GM18517 (cell line): ENCODE measurements at regions not wholly inside any gene's neighbourhood (a gene's known extent, or its start where the extent isn't known, plus 50 kb on each side); places are given as distances from the start of the nearest gene placed in this dataset.

ENCODE experiments used
- ATAC-seq: cut with Tn5 transposase; IDR thresholded peaks from one replicate; pipeline ENCODE4 v1.9.1; 2021; ENCODE audit warnings: mild to moderate bottlenecking, moderate library complexity; ENCODE audit not compliant: unreplicated experiment

GRCh38 chr6:156389296-156389695, 387.9 kb upstream of the ARID1B start:
- no peak for ATAC-seq

- no peak for ATAC-seq
Observed at GRCh38 chr6:156387472-156387871, 389.7 kb upstream of the ARID1B start.

GRCh38 chr6:156383059-156383458, 394.1 kb upstream of the ARID1B start:
- ATAC-seq = no peak

- ATAC-seq = no peak
Observed at GRCh38 chr6:156379392-156380289, 397.5 kb upstream of the ARID1B start.

GRCh38 chr6:156378853-156379252, 398.3 kb upstream of the ARID1B start:
- ATAC-seq = no peak

GRCh38 chr6:156376091-156376490, 401.1 kb upstream of the ARID1B start:
- no peak for ATAC-seq

- ATAC-seq = no peak
Observed at GRCh38 chr6:156359912-156360311, 417.3 kb upstream of the ARID1B start.

- ATAC-seq = no peak
Observed at GRCh38 chr6:156352861-156353260, 424.3 kb upstream of the ARID1B start.

GRCh38 chr6:156351346-156351966, 425.7 kb upstream of the ARID1B start:
- ATAC-seq = no peak

GRCh38 chr6:156350337-156350736, 426.8 kb upstream of the ARID1B start:
- no peak for ATAC-seq

GRCh38 chr6:156348849-156349248, 428.3 kb upstream of the ARID1B start:
- no peak for ATAC-seq

- no peak for ATAC-seq
Observed at GRCh38 chr6:156348424-156348823, 428.8 kb upstream of the ARID1B start.

GRCh38 chr6:156347656-156348055, 429.5 kb upstream of the ARID1B start:
- no peak for ATAC-seq

- ATAC-seq = no peak
Observed at GRCh38 chr6:156347246-156347645, 429.9 kb upstream of the ARID1B start.

- no peak for ATAC-seq
Observed at GRCh38 chr6:156345700-156346099, 431.5 kb upstream of the ARID1B start.

- no peak for ATAC-seq
Observed at GRCh38 chr6:156344491-156344890, 432.7 kb upstream of the ARID1B start.

- ATAC-seq = no peak
Observed at GRCh38 chr6:156337801-156338200, 439.4 kb upstream of the ARID1B start.

- ATAC-seq = no peak
Observed at GRCh38 chr6:156336733-156337132, 440.4 kb upstream of the ARID1B start.

- ATAC-seq = no peak
Observed at GRCh38 chr6:156336089-156336488, 441.1 kb upstream of the ARID1B start.

- ATAC-seq = no peak
Observed at GRCh38 chr6:156334966-156335365, 442.2 kb upstream of the ARID1B start.

- no peak for ATAC-seq
Observed at GRCh38 chr6:156319707-156320106, 457.5 kb upstream of the ARID1B start.

GRCh38 chr6:156316583-156317125, 460.5 kb upstream of the ARID1B start:
- ATAC-seq = no peak
